SK-N-SH treated with all-trans-retinoic acid at 6 μM for 48 hours (cell line): ENCODE measurements at regions not wholly inside any gene's neighbourhood (a gene's known extent, or its start where the extent isn't known, plus 50 kb on each side); places are given as distances from the start of the nearest gene placed in this dataset.

ENCODE experiments used
- ATAC-seq: fragments of 200-7000 bp; cut with Tn5 transposase; 3 replicates; pipeline ENCODE4 v1.9.1; 2020; ENCODE audit warnings: mild to moderate bottlenecking, moderate library complexity
- ARNTL ChIP-seq: fragments of 450-650 bp; formaldehyde crosslinking; IDR thresholded peaks from 2 replicates; pipeline ENCODE4 v1.5.0; 2020; ENCODE audit warnings: low read depth, mild to moderate bottlenecking, moderate library complexity, borderline replicate concordance
- BACH2 ChIP-seq: fragments of 250-450 bp; sonication (Bioruptor Pico); IDR thresholded peaks from 2 replicates; pipeline ENCODE4 v1.9.0; 2021; ENCODE audit warnings: mild to moderate bottlenecking, borderline replicate concordance
- CREB5 ChIP-seq: fragments of 250-450 bp; sonication (Bioruptor Pico); IDR thresholded peaks from 2 replicates; pipeline ENCODE4 v1.5.1; 2020; ENCODE audit warnings: low read depth, mild to moderate bottlenecking, moderate library complexity
- CSRNP3 ChIP-seq: fragments of 250-450 bp; sonication (Bioruptor Pico); IDR thresholded peaks from 2 replicates; pipeline ENCODE4 v1.5.1; 2021; ENCODE audit warnings: mild to moderate bottlenecking, moderate library complexity
- ESRRG ChIP-seq: fragments of 250-450 bp; sonication (Bioruptor Pico); IDR thresholded peaks from 2 replicates; pipeline ENCODE4 v1.6.1; 2021; ENCODE audit warnings: mild to moderate bottlenecking
- GLIS3 ChIP-seq: fragments of 250-450 bp; sonication (Bioruptor Pico); IDR thresholded peaks from 2 replicates; pipeline ENCODE4 v1.5.0; 2020; ENCODE audit warnings: mild to moderate bottlenecking, moderate library complexity
- ISL1 ChIP-seq: fragments of 250-450 bp; sonication (Bioruptor Pico); IDR thresholded peaks from 2 replicates; pipeline ENCODE4 v2.1.2; 2022; ENCODE audit warnings: mild to moderate bottlenecking, moderate library complexity
- OSR1 ChIP-seq: fragments of 250-450 bp; sonication (Bioruptor Pico); IDR thresholded peaks from 2 replicates; pipeline ENCODE4 v1.8.0; 2022; ENCODE audit warnings: moderate library complexity, mild to moderate bottlenecking, inconsistent platforms
- PATZ1 ChIP-seq: fragments of 250-450 bp; sonication (Bioruptor Pico); IDR thresholded peaks from 2 replicates; pipeline ENCODE4 v1.8.0; 2020; ENCODE audit warnings: mild to moderate bottlenecking, moderate library complexity, borderline replicate concordance
- RARB ChIP-seq: fragments of 250-450 bp; sonication (Bioruptor Pico); IDR thresholded peaks from 2 replicates; pipeline ENCODE4 v1.8.0; 2021; ENCODE audit warnings: mild to moderate bottlenecking, moderate library complexity
- SNAI2 ChIP-seq: fragments of 250-450 bp; sonication (Bioruptor Pico); IDR thresholded peaks from 2 replicates; pipeline ENCODE4 v1.5.0; 2020; ENCODE audit warnings: mild to moderate bottlenecking, moderate library complexity
- TOX ChIP-seq: fragments of 250-450 bp; sonication (Bioruptor Pico); IDR thresholded peaks from 2 replicates; pipeline ENCODE4 v1.8.0; 2021; ENCODE audit warnings: mild to moderate bottlenecking, moderate library complexity, borderline replicate concordance
- TSHZ2 ChIP-seq: fragments of 250-450 bp; sonication (Bioruptor Pico); IDR thresholded peaks from 2 replicates; pipeline ENCODE4 v1.5.0; 2020; ENCODE audit warnings: mild to moderate bottlenecking, moderate library complexity
- ZC3H10 ChIP-seq: fragments of 250-450 bp; sonication (Bioruptor Pico); IDR thresholded peaks from 2 replicates; pipeline ENCODE4 v1.5.1; 2021; ENCODE audit warnings: mild to moderate bottlenecking, moderate library complexity
- ZFP3 ChIP-seq: fragments of 250-450 bp; sonication (Bioruptor Pico); IDR thresholded peaks from 2 replicates; pipeline ENCODE4 v1.5.0; 2020; ENCODE audit warnings: mild to moderate bottlenecking, moderate library complexity
- ZFP30 ChIP-seq: fragments of 450-650 bp; formaldehyde crosslinking; IDR thresholded peaks from 2 replicates; pipeline ENCODE4 v1.5.0; 2022; ENCODE audit warnings: mild to moderate bottlenecking, moderate library complexity
- ZNF565 ChIP-seq: fragments of 450-650 bp; formaldehyde crosslinking; conservative IDR thresholded peaks from 2 replicates; pipeline ENCODE4 v1.5.0; 2020; ENCODE audit warnings: low read depth, mild to moderate bottlenecking, moderate library complexity
- ZNF8 ChIP-seq: fragments of 450-650 bp; formaldehyde crosslinking; IDR thresholded peaks from 2 replicates; pipeline ENCODE4 v1.5.0; 2020; ENCODE audit warnings: mild to moderate bottlenecking, moderate library complexity
- TF ChIP-seq, protein P1 (sequence below): fragments of 250-450 bp; sonication (Bioruptor Pico); IDR thresholded peaks from 2 replicates; pipeline ENCODE4 v1.8.0; 2021; ENCODE audit warnings: low read depth, mild to moderate bottlenecking, moderate library complexity, borderline replicate concordance

GRCh38 chr14:89646971-89647370, 229.9 kb upstream of the FOXN3 start:
- TF ChIP-seq PATZ1 (no peak), GLIS3 (CRISPR knock-in tag) (no peak), ZFP3 (CRISPR knock-in tag) (no peak), OSR1 (CRISPR knock-in tag) (no peak), ISL1 (CRISPR knock-in tag) (no peak), ZNF8 (CRISPR knock-in tag) (no peak), TSHZ2 (no peak), BACH2 (no peak), ZC3H10 (CRISPR knock-in tag) (no peak), CSRNP3 (CRISPR knock-in tag) (no peak), TOX (CRISPR knock-in tag) (no peak), SNAI2 (CRISPR knock-in tag) (no peak), ZNF565 (CRISPR knock-in tag) (no peak), RARB (CRISPR knock-in tag) (no peak), ARNTL (CRISPR knock-in tag) (no peak), ZFP30 (CRISPR knock-in tag) (no peak)
- TF ChIP-seq, protein P1, sequence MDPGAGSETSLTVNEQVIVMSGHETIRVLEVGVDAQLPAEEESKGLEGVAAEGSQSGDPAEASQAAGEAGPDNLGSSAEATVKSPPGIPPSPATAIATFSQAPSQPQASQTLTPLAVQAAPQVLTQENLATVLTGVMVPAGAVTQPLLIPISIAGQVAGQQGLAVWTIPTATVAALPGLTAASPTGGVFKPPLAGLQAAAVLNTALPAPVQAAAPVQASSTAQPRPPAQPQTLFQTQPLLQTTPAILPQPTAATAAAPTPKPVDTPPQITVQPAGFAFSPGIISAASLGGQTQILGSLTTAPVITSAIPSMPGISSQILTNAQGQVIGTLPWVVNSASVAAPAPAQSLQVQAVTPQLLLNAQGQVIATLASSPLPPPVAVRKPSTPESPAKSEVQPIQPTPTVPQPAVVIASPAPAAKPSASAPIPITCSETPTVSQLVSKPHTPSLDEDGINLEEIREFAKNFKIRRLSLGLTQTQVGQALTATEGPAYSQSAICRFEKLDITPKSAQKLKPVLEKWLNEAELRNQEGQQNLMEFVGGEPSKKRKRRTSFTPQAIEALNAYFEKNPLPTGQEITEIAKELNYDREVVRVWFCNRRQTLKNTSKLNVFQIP: no peak
- ATAC-seq: no peak

DNA sequence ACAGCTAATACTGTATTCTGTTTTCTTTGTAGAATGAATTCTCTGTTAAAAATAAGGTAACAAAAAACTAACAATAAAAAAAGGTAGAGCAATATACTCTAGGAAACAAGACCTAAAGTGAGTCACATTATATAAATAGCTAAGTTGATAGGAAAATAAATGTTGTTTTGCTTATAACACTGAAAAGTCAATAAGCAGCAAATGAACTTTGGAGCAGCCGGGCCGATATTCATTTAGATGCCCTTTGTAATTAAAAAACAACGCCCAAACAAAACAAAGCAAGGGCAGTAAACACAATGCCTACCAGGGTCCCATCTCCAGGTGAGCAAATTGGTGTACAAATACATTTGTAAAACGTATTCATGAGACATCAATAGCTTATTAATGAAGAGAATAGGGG, 227.6 kb upstream of the FOXN3 start:
- no peak for TF ChIP-seq BACH2
- no peak for TF ChIP-seq ESRRG (CRISPR knock-in tag)
- TF ChIP-seq PATZ1: no peak
- TF ChIP-seq TSHZ2: no peak
- no peak for TF ChIP-seq RARB (CRISPR knock-in tag)
- TF ChIP-seq CREB5 (CRISPR knock-in tag): no peak
- TF ChIP-seq SNAI2 (CRISPR knock-in tag): no peak
- no peak for TF ChIP-seq ZC3H10 (CRISPR knock-in tag)
- no peak for TF ChIP-seq ARNTL (CRISPR knock-in tag)
- ATAC-seq: no peak
